ENCODE measurements at regions not wholly inside any gene's neighbourhood (a gene's known extent, or its start where the extent isn't known, plus 50 kb on each side); places are given as distances from the start of the nearest gene placed in this dataset.

GRCh38 chr7:1377111-1377909 lies 82.0 kb downstream of the MICALL2 start:
- no peak for TF ChIP-seq RARB (CRISPR knock-in tag; IDR thresholded peaks at IDR 0.05)
- TF ChIP-seq SNAI2 (CRISPR knock-in tag; IDR thresholded peaks at IDR 0.05): no peak
- no peak for TF ChIP-seq OSR1 (CRISPR knock-in tag; IDR thresholded peaks at IDR 0.05)
- TF ChIP-seq PATZ1 (CRISPR knock-in tag; IDR thresholded peaks at IDR 0.05; ENCODE audit: borderline replicate concordance): no peak
- TF ChIP-seq ZNF70 (CRISPR knock-in tag; IDR thresholded peaks at IDR 0.05): no peak

Data from SK-N-SH treated with all-trans-retinoic acid at 6 μM for 48 hours (cell line).